Stimulated activated effector memory CD8-positive, alpha-beta T cell treated with anti-CD3 and anti-CD28 coated beads, Interleukin-12 subunit alpha, Interleukin-12 subunit beta, amount 100 ng/mL, for 72 hours (primary cell): ENCODE measurements at regions not wholly inside any gene's neighbourhood (a gene's known extent, or its start where the extent isn't known, plus 50 kb on each side); places are given as distances from the start of the nearest gene placed in this dataset.

Source experiments
- ATAC-seq: fragments of 150-1000 bp; cut with Tn5 transposase; 2 replicates; pipeline ENCODE4 v1.10.0; 2021
- DNase-seq, 2 donors: peaks; one replicate each; pipeline ENCODE4 v3.0.0; 2021 to 2022; ENCODE audit warnings: low spot score in 2 of 2
- H3K27ac Mint-ChIP-seq: one replicate; pipeline ENCODE4 v1.8.0; 2022; ENCODE audit warnings: mild to moderate bottlenecking, mixed read lengths
- H3K36me3 Mint-ChIP-seq: one replicate; pipeline ENCODE4 v1.8.0; 2022; ENCODE audit warnings: mild to moderate bottlenecking, mixed read lengths
- H3K4me1 Mint-ChIP-seq: one replicate; pipeline ENCODE4 v1.8.0; 2022; ENCODE audit warnings: mixed read lengths
- H3K4me3 Mint-ChIP-seq: one replicate; pipeline ENCODE4 v1.8.0; 2022; ENCODE audit warnings: mild to moderate bottlenecking, mixed read lengths
- H3K9me3 Mint-ChIP-seq: one replicate; pipeline ENCODE4 v1.8.0; 2022; ENCODE audit warnings: mixed read lengths

GRCh38 chr20:43842126-43843020, 72.3 kb upstream of the TOX2 start:
- ATAC-seq (no peak), DNase-seq (peak in 1 of 2 donors; percentile 40)
- peaks cover 71% of the 10 kb centered on the region for H3K4me1 Mint-ChIP-seq
- no peak overlapping the region for H3K4me3 Mint-ChIP-seq
- H3K27ac Mint-ChIP-seq, result no peak overlapping the region
- no peaks in the 10 kb centered on the region for H3K9me3 Mint-ChIP-seq
- no peaks in the 10 kb centered on the region for H3K36me3 Mint-ChIP-seq

- peak in 1 of 2 donors; percentile 56 for DNase-seq
- Mint-ChIP-seq H3K36me3 (no peaks in the 10 kb centered on the region), H3K4me3 (peak overlapping the region; percentile 7), H3K4me1 (peaks cover 61% of the 10 kb centered on the region), H3K27ac (peak overlapping the region; percentile 66), H3K9me3 (no peaks in the 10 kb centered on the region)
- peak; percentile 53 for ATAC-seq
Measured at GRCh38 chr20:43840382-43841070, 74.1 kb upstream of the TOX2 start.

GRCh38 chr20:43839793-43840199, 74.9 kb upstream of the TOX2 start:
- peak in 1 of 2 donors; percentile 49 for DNase-seq
- peak; percentile 82 for ATAC-seq
- no peaks in the 10 kb centered on the region for H3K36me3 Mint-ChIP-seq
- no peaks in the 10 kb centered on the region for H3K9me3 Mint-ChIP-seq
- no peak overlapping the region for H3K4me3 Mint-ChIP-seq
- peak overlapping the region; percentile 66 for H3K27ac Mint-ChIP-seq
- H3K4me1 Mint-ChIP-seq, result peaks cover 54% of the 10 kb centered on the region

GRCh38 chr20:43838703-43839060, 76.0 kb upstream of the TOX2 start:
- DNase-seq (peak in 1 of 2 donors; percentile 58), ATAC-seq (peak; percentile 57)
- Mint-ChIP-seq H3K27ac (no peak overlapping the region), H3K36me3 (no peaks in the 10 kb centered on the region), H3K4me1 (peaks cover 45% of the 10 kb centered on the region), H3K9me3 (no peaks in the 10 kb centered on the region), H3K4me3 (no peak overlapping the region)

- Mint-ChIP-seq H3K4me3 (no peak overlapping the region), H3K27ac (no peak overlapping the region), H3K4me1 (peaks cover 40% of the 10 kb centered on the region), H3K9me3 (no peaks in the 10 kb centered on the region), H3K36me3 (no peaks in the 10 kb centered on the region)
- ATAC-seq (no peak), DNase-seq (peak in 1 of 2 donors; percentile 50)
Measured at GRCh38 chr20:43837856-43838702, 76.6 kb upstream of the TOX2 start.

GRCh38 chr20:43836790-43837189, 77.9 kb upstream of the TOX2 start:
- ATAC-seq, result no peak
- no peak for DNase-seq
- H3K9me3 Mint-ChIP-seq, result no peaks in the 10 kb centered on the region
- H3K4me1 Mint-ChIP-seq, result peaks cover 39% of the 10 kb centered on the region
- no peak overlapping the region for H3K4me3 Mint-ChIP-seq
- H3K36me3 Mint-ChIP-seq, result no peaks in the 10 kb centered on the region
- H3K27ac Mint-ChIP-seq, result no peak overlapping the region

GRCh38 chr20:43835944-43836508, 78.6 kb upstream of the TOX2 start:
- Mint-ChIP-seq H3K36me3 (no peaks in the 10 kb centered on the region), H3K9me3 (no peaks in the 10 kb centered on the region), H3K4me3 (no peak overlapping the region), H3K27ac (no peak overlapping the region), H3K4me1 (peaks cover 34% of the 10 kb centered on the region)
- ATAC-seq, result no peak
- peak in 1 of 2 donors; percentile 30 for DNase-seq

GRCh38 chr20:43833511-43834395, 80.9 kb upstream of the TOX2 start:
- H3K9me3 Mint-ChIP-seq, result no peaks in the 10 kb centered on the region
- H3K27ac Mint-ChIP-seq, result no peak overlapping the region
- ATAC-seq (no peak), DNase-seq (no peak)
- H3K4me3 Mint-ChIP-seq, result no peak overlapping the region
- no peaks in the 10 kb centered on the region for H3K36me3 Mint-ChIP-seq
- peaks cover 14% of the 10 kb centered on the region for H3K4me1 Mint-ChIP-seq

GRCh38 chr20:43832961-43833360, 81.7 kb upstream of the TOX2 start:
- H3K4me1 Mint-ChIP-seq, result peaks cover 6% of the 10 kb centered on the region
- H3K27ac Mint-ChIP-seq, result no peak overlapping the region
- ATAC-seq (no peak), DNase-seq (no peak)
- H3K9me3 Mint-ChIP-seq, result no peaks in the 10 kb centered on the region
- H3K4me3 Mint-ChIP-seq, result no peak overlapping the region
- no peaks in the 10 kb centered on the region for H3K36me3 Mint-ChIP-seq

GRCh38 chr20:43832096-43832816, 82.4 kb upstream of the TOX2 start:
- no peaks in the 10 kb centered on the region for H3K4me1 Mint-ChIP-seq
- no peak for DNase-seq
- H3K4me3 Mint-ChIP-seq, result no peak overlapping the region
- no peaks in the 10 kb centered on the region for H3K36me3 Mint-ChIP-seq
- no peak for ATAC-seq
- no peak overlapping the region for H3K27ac Mint-ChIP-seq
- no peaks in the 10 kb centered on the region for H3K9me3 Mint-ChIP-seq

GRCh38 chr20:43831481-43832065, 83.1 kb upstream of the TOX2 start:
- H3K4me3 Mint-ChIP-seq, result no peak overlapping the region
- ATAC-seq, result no peak
- no peaks in the 10 kb centered on the region for H3K9me3 Mint-ChIP-seq
- no peaks in the 10 kb centered on the region for H3K4me1 Mint-ChIP-seq
- H3K27ac Mint-ChIP-seq, result no peak overlapping the region
- no peaks in the 10 kb centered on the region for H3K36me3 Mint-ChIP-seq
- no peak for DNase-seq

- no peaks in the 10 kb centered on the region for H3K4me1 Mint-ChIP-seq
- no peak overlapping the region for H3K4me3 Mint-ChIP-seq
- no peaks in the 10 kb centered on the region for H3K9me3 Mint-ChIP-seq
- no peak for DNase-seq
- ATAC-seq, result no peak
- H3K36me3 Mint-ChIP-seq, result no peaks in the 10 kb centered on the region
- no peak overlapping the region for H3K27ac Mint-ChIP-seq
Measured at GRCh38 chr20:43830883-43831282, 83.8 kb upstream of the TOX2 start.

- H3K4me3 Mint-ChIP-seq, result no peak overlapping the region
- H3K9me3 Mint-ChIP-seq, result no peaks in the 10 kb centered on the region
- H3K27ac Mint-ChIP-seq, result no peak overlapping the region
- ATAC-seq (no peak), DNase-seq (peak in 1 of 2 donors; percentile 29)
- no peaks in the 10 kb centered on the region for H3K4me1 Mint-ChIP-seq
- H3K36me3 Mint-ChIP-seq, result no peaks in the 10 kb centered on the region
Measured at GRCh38 chr20:43829951-43830690, 84.5 kb upstream of the TOX2 start.
